GM04503 (cell line): ENCODE measurements at regions not wholly inside any gene's neighbourhood (a gene's known extent, or its start where the extent isn't known, plus 50 kb on each side); places are given as distances from the start of the nearest gene placed in this dataset.

ENCODE experiments used
- DNase-seq: peaks from one replicate; pipeline ENCODE4 v3.0.0-alpha.2; 2012; ENCODE audit warnings: low read depth

GRCh38 chr1:81388435-81388834 is 412.3 kb upstream of the ADGRL2 start:
- DNase-seq, result no peak

- DNase-seq, result no peak
Measured at GRCh38 chr1:81387446-81387845, 413.3 kb upstream of the ADGRL2 start.

DNA sequence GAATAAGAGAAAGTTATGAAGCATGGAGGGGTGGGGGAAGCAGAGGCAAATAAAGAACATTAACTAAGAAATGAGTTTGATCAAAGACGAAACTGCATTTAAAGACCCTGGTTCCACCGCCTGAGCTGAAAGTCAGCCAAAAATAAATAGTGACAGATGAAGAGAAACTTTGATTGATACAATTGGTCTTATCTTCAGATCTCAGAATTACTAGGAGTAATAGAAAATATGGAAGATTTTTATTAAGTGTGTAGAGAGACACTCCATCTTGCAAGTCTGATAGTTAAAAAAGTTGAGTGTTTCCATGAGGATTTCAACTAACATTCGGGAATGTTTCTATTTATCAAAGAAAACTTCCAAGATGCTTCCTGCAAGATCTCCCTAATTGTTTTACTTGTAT is 418.2 kb upstream of the ADGRL2 start:
- no peak for DNase-seq

GRCh38 chr1:81381881-81382280 is 418.9 kb upstream of the ADGRL2 start:
- DNase-seq, result no peak

DNA sequence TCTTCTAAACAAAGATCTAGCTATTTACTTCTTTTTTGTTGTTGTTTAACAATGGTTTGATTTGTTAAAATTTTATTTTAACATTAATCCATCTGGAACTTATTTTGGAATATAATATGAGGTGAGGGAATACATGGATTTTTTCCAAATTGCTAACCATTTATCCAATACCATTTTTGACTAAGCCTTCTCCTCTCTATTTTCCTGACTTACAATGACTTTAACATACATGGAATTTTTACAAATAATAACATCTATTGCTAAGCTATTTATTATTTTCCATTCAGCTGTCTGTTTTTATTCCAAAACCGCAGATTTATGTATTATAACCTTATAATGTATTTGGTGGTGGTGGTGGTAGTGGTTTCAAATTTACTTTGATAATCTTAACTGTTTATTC is 420.3 kb upstream of the ADGRL2 start:
- no peak for DNase-seq

DNA sequence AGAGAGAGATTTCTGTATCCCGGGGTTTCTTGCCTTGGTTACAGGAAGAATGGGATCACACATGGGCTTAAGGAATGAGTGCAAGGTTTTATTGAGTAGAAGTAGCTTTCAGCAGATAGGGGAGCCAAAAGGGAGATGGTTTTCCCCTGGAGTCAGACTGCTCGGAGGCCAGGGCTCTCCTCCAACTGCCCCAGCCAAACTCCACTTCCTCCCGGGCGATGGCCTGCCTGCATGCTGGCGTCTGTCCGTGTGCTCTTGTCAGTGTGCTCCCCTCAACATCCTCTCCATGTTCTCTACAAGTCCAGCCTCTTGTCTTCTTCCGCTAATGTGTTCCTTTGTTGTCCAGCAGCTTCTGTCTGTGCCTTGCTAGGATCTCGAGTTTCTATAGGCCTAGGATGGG is 421.3 kb upstream of the ADGRL2 start:
- DNase-seq, result no peak

DNA sequence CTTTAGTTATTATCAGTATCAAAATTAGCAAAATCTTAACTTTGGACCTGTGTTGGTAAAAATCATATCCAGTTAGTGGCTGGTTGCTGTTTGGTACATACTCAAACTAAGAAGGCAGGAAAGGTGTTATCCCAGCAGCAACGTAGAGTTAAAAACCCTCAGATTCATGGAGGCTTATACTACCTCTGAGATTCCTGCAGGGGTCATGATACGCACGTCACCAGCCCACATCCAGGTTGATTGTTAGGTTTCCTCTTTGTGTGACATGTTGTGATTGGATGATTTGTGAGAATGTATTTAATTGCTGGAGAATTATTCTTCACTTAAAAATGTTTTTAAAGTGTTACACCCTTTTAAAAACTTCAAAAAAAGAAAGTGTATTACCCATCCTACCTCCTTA is 423.3 kb upstream of the ADGRL2 start:
- DNase-seq, result no peak

DNA sequence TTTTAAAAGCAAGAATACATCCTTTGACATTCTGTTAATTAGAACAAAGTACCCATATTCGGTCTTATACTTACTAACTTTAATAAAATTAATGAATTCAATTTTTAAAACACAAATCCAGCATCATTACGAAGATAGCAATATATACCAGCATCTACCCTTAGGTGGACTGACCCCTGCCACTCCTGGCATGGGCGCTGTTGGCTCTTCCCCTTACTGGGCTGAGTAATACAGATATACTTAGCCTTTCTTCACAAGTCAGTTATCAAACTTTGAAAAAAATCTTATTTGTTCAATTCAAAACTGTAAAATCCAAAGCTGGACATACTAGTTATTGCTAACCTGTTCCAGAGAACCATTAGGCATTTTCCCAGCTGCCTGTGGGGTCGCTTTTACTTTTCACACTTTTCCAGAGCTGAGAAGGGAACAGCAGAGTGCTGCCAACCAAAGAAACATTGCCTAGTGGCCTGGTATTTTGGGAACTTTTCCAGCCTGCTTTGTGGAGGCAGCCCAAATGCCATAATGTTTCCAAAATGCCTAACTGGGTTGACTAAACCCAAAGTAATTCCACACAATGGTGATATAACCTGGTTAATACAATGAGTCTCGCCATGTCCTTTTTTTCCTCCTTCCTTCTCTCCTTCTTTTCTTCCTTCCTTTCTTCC is 424.7 kb upstream of the ADGRL2 start:
- DNase-seq, result no peak

DNA sequence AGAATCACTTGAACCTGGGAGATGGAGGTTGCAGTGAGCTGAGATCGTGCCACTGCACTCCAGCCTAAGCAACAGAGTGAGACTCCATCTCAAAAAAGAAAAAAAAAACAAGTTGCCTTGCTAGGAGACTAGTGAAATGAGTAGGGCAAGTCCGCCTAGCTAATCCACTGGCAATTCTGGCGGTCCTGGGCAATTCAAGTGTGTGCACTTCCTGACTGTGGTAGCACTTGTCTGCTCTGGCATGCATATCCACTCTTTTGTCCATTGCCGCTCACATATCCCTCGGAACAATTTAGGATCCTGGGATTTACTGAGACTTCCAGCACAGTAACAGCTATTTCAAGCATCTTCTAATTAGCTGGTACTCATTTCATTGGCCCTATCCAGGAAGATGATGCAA is 426.3 kb upstream of the ADGRL2 start:
- DNase-seq, result no peak

DNA sequence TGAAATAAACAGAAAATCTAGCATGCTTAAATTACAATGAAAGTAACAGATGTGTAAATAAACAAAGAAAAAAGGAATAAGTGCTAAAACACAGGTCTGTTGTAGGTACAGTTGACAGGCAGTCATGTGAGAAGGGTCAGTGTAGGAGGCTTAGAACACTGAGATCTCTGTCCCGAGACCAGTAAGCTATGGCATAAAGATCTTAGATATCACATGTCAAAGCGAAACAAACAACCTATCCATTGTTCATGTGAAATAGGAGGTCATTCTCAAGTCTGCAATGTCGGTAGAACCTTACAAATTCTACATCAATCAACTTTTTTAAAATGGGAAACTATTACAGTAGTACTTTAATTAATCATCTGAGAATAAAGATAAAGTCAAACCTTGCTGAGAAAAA is 428.9 kb upstream of the ADGRL2 start:
- no peak for DNase-seq

GRCh38 chr1:81369833-81370232 is 430.9 kb upstream of the ADGRL2 start:
- no peak for DNase-seq

DNA sequence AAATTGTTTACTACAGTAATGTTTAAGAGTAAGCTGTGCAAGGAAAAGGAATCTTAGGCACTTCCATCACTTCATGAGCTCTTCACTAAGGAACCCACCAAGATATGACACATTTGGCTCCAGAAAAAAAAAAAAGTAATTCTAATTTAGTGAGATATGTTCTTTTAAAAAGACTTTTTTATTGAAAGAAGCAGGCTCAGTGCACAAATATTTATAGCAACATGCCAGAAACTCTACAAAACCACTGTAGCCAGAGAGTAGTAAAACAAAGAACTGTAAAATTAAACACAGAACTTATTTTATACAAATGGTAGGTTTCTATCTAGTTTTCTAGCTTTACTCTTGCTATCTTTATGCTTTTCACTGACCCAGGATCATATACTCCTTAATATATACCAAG is 434.6 kb upstream of the ADGRL2 start:
- peak; percentile 3 for DNase-seq

DNA sequence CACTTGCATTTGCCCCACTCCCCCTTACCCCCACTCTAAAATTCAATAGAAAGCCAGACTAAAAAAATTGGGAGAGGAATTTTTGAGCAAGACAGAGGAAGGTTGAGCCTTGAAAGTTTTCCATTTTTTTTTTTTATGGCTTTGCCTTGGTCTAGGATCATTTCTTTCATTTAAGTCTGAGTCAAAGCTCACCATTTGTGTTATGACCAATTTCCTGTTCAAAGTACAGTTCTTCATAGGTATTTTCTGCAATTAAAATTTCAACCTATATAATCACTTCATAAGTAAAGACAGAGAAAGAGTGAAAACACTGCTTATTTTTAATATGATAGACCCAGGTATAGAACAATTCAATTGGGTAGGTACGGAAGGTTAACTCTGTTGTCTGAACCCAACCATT is 436.6 kb upstream of the ADGRL2 start:
- DNase-seq, result no peak

GRCh38 chr1:81358151-81358550 is 442.6 kb upstream of the ADGRL2 start:
- no peak for DNase-seq

- no peak for DNase-seq
Measured at GRCh38 chr1:81351864-81352263, 448.9 kb upstream of the ADGRL2 start.

- no peak for DNase-seq
Measured at GRCh38 chr1:81349194-81349965, 451.4 kb upstream of the ADGRL2 start.

DNA sequence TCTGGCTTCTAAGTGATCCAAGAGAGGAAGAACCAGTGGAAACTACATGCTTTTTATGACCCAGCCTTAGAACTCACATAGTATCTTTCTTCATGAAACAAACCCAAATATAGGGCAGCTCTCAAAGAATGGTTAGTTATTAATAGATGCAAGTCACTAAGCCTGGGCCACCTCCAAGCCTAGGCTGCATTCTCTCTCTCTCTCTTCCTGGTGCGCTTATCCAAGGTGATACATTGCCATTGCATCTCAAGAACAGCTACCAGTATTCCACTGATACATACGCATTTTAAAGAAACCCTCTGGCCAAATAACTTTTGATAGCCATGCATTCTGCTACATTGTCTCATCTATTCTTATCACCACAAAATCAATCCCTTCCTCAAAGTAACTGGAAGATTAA is 455.6 kb upstream of the ADGRL2 start:
- DNase-seq, result no peak

DNA sequence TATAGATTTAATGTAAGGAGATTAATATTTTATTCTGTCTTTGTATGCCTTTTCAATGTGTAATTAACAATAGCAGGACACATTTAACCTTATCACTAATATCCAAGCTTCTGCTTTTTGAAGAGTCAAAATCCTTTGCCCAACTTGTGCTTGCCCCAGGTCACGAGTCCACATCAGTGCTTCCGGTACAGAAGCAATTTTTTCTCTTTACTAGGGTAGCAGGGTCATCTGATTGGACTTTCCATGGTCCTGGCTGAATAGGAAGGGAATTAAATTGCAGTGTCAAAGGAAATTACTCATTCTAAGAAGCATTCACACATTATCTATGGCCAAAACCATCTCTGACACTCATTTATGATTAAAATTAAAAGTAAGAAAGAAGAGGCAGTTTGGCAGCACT is 460.5 kb upstream of the ADGRL2 start:
- no peak for DNase-seq

DNA sequence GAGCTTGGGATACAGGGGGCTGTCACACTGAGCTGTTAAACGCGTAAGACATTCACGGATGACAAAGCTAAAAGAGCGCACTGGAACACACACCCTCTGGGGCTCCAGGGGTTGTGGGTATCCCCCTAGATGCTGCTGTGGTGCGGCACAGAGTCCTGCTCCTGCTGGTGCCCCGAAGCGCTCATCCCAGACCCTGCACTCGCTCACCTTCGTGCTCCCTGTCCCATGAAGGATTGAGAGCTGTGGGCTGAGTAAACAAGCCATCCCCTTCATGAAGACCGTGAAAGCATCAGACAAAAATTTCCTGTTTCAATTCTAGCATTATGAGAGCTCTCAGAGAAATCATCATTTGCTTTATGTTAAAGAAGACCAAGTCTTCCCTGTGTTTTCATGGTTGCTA is 463.5 kb upstream of the ADGRL2 start:
- no peak for DNase-seq

DNA sequence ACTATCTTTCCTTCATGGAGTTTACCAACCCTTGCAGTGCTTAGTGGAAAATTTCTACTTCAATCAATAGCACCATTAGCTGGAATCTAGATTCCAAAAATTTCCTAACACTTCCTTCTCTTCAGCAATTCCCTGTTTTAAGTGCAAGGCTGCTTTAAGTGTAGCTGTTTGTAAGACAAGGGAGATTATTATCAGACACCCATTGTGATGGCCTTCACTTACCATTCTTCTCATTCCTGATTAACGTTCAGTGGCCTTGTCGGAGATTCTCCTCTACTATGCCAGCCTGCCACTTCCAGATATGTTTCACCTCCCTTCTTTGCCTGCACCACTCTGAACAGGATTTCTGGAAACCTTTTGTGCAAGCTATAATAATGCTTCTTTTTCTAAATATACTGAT is 464.9 kb upstream of the ADGRL2 start:
- DNase-seq, result no peak

GRCh38 chr1:81330521-81330920 is 470.2 kb upstream of the ADGRL2 start:
- DNase-seq, result no peak

- DNase-seq, result no peak
Measured at GRCh38 chr1:81330111-81330510, 470.6 kb upstream of the ADGRL2 start.

GRCh38 chr1:81329041-81329440 is 471.7 kb upstream of the ADGRL2 start:
- DNase-seq, result no peak

DNA sequence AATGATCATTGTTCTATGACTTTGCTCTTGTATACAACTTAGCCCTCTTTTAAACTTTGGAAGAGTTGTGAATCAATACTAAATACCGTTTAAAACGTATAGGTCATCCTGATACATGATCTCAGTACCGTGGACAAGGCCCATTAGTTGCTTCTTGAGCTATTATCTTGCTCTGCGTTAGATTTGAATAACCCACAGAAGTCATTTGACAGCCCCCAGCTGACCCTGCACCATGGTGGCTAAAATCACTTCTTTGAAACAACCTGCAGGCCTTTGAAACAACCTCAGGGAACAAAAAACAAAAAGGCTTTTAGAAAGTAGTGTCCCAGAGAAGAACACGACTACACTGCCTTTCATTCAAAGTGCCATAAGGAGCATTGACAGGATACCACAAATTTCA is 473.0 kb upstream of the ADGRL2 start:
- no peak for DNase-seq
